H1 (cell line): ENCODE measurements at regions not wholly inside any gene's neighbourhood (a gene's known extent, or its start where the extent isn't known, plus 50 kb on each side); places are given as distances from the start of the nearest gene placed in this dataset.

Experiments
- CTBP2 ChIP-seq: IDR thresholded peaks from 2 replicates; pipeline ENCODE4 v1.7.0; 2011; ENCODE audit warnings: borderline replicate concordance, mild to moderate bottlenecking, moderate library complexity, mixed read lengths, low read length; ENCODE audit not compliant: insufficient read depth, insufficient read length
- HDAC2 ChIP-seq, 2 experiments: fragments of 300-600 bp in 1 of 2; sonication (generic) in 1 of 2; IDR thresholded peaks; 2 replicates each; pipeline ENCODE4 v1.6.1; 2011 to 2012; ENCODE audit warnings: low read depth in 2 of 2, low read length in 2 of 2, mild to moderate bottlenecking in 2 of 2, moderate library complexity in 2 of 2, borderline replicate concordance in 1 of 2, inconsistent platforms in 1 of 2
- KDM1A ChIP-seq: fragments of 200-600, 300-600 bp; sonication (generic); IDR thresholded peaks from 2 replicates; pipeline ENCODE4 v1.7.1; 2016; ENCODE audit warnings: mild to moderate bottlenecking, low read length, borderline replicate concordance
- KDM5A ChIP-seq: fragments of 200-600 bp; IDR thresholded peaks from 2 replicates; pipeline ENCODE4 v1.7.1; 2012; ENCODE audit warnings: mild to moderate bottlenecking, low read length, inconsistent platforms, mixed read lengths
- POLR2A ChIP-seq, 2 experiments: IDR thresholded peaks; 1 replicate in 1 of 2; 2 replicates in 1 of 2; pipeline ENCODE4 v1.6.1; 2011; ENCODE audit warnings: low read depth in 2 of 2, low read length in 2 of 2, mild to moderate bottlenecking in 2 of 2; ENCODE audit errors: control extremely low read depth in 1 of 2
- POLR2AphosphoS5 ChIP-seq: IDR thresholded peaks from 2 replicates; pipeline ENCODE4 v1.6.1; 2011; ENCODE audit warnings: low read depth, low read length
- RFX5 ChIP-seq: IDR thresholded peaks from 2 replicates; pipeline ENCODE4 v1.6.1; 2011; ENCODE audit warnings: low read depth, low read length, improper control_type of control experiment, borderline replicate concordance
- SP4 ChIP-seq: IDR thresholded peaks from 2 replicates; pipeline ENCODE4 v1.6.1; 2012; ENCODE audit warnings: low read length, inconsistent platforms
- YY1 ChIP-seq: IDR thresholded peaks from 2 replicates; pipeline ENCODE4 v1.6.1; 2011; ENCODE audit warnings: low read depth, mild to moderate bottlenecking, low read length
- TF ChIP-seq, protein P1 (sequence below), 3 experiments: IDR thresholded peaks; 1 replicate in 2 of 3; 2 replicates in 1 of 3; pipeline versions ENCODE4 v1.5.1 to v1.6.1; 2011; ENCODE audit warnings: low read length in 3 of 3, mild to moderate bottlenecking in 3 of 3, inconsistent platforms in 2 of 3, low read depth in 1 of 3, moderate library complexity in 1 of 3; ENCODE audit not compliant: insufficient read depth in 1 of 3; ENCODE audit errors: control extremely low read depth in 1 of 3
- TF ChIP-seq, protein P2 (sequence below): IDR thresholded peaks from 2 replicates; pipeline ENCODE4 v1.6.1; 2012; ENCODE audit warnings: inconsistent platforms

DNA sequence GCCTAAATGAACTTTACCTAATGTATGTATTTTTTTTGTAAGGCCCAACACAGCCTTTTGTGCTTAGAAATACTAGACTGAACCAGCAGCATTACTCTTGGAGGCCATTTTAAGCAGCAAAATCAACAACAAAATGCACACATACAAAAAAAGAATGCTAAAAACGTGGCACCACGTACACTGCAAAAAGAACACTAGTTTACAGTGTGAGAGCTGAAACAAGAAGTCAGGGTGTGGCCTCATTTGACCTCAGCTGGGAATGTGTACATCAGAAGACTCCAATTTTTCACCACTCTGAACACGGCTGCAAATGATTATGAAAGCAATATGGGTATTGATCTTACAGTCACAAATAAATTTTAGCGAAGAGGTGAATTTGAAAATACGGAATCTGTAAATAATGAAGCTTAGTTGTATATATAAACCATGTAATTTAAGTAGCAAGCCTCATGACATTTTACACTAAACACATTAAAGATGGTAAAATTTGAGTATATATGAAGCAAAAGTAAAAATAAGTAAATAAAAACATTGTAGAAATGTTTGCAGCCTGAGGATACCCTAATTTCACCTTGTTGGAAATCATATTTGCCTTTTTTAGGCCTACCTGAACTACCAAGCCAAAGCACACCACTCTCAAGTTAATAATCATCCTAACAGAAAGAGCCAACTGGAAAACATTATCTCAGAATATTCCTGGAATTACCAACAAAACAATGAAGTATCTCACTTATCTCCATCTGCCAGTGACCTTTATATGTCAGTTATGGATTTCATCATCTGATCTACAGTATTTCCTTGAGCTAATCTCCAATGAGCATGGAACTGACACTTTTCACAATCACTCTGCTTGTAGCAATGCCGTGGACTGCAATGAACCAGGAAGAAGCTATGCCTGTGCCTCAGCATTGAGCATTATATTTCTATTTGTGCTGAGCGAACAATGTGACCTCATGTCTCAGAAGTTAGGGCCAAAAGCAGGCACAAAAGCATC is 319.5 kb upstream of the FAT3 start (continued):
- TF ChIP-seq CTBP2 (no peak), HDAC2 (IDR thresholded peaks at IDR 0.05; ENCODE audit: borderline replicate concordance in 1 of 2, low read depth in 2 of 2, low read length in 2 of 2) (no peak), KDM5A (no peak), POLR2AphosphoS5 (no peak), RFX5 (no peak), KDM1A (no peak), SP4 (no peak), POLR2A (IDR thresholded peaks at IDR 0.05; ENCODE audit: control extremely low read depth in 1 of 2, low read depth in 2 of 2, low read length in 2 of 2) (no peak), YY1 (no peak)
- TF ChIP-seq, protein P1, sequence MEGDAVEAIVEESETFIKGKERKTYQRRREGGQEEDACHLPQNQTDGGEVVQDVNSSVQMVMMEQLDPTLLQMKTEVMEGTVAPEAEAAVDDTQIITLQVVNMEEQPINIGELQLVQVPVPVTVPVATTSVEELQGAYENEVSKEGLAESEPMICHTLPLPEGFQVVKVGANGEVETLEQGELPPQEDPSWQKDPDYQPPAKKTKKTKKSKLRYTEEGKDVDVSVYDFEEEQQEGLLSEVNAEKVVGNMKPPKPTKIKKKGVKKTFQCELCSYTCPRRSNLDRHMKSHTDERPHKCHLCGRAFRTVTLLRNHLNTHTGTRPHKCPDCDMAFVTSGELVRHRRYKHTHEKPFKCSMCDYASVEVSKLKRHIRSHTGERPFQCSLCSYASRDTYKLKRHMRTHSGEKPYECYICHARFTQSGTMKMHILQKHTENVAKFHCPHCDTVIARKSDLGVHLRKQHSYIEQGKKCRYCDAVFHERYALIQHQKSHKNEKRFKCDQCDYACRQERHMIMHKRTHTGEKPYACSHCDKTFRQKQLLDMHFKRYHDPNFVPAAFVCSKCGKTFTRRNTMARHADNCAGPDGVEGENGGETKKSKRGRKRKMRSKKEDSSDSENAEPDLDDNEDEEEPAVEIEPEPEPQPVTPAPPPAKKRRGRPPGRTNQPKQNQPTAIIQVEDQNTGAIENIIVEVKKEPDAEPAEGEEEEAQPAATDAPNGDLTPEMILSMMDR (IDR thresholded peaks at IDR 0.05; ENCODE audit: control extremely low read depth in 1 of 3, insufficient read depth in 1 of 3, low read depth in 1 of 3, low read length in 3 of 3), result no peak
- TF ChIP-seq, protein P2, sequence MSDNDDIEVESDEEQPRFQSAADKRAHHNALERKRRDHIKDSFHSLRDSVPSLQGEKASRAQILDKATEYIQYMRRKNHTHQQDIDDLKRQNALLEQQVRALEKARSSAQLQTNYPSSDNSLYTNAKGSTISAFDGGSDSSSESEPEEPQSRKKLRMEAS, result no peak
